ENCODE measurements at regions not wholly inside any gene's neighbourhood (a gene's known extent, or its start where the extent isn't known, plus 50 kb on each side); places are given as distances from the start of the nearest gene placed in this dataset.

- intact Hi-C loops (cut with micrococcal nuclease) = no loop called here
- Mint-ChIP-seq H3K4me3 (no peak overlapping the region), H3K27ac (no peak overlapping the region), H3K9me3 (no peaks in the 10 kb centered on the region), H3K27me3 (ENCODE audit: low read depth in 2 of 2) (peaks cover 9 to 27% of the 10 kb centered on the region in 2 donors), H3K4me1 (no peaks in the 10 kb centered on the region), H3K36me3 (no peaks in the 10 kb centered on the region)
- Histone ChIP-seq H3K9me3 (ENCODE audit: control insufficient read depth, insufficient read depth, low read length) (no peaks in the 10 kb centered on the region), H3K27ac (ENCODE audit: low read length) (no peak overlapping the region), H3K36me3 (ENCODE audit: control insufficient read depth, insufficient read depth, low read length) (no peaks in the 10 kb centered on the region), H3K4me1 (ENCODE audit: control insufficient read depth, insufficient read depth, low read length) (no peaks in the 10 kb centered on the region), H3K4me3 (ENCODE audit: low read length) (no peak overlapping the region), H3K27me3 (ENCODE audit: control insufficient read depth, insufficient read depth, low read length) (no peaks in the 10 kb centered on the region)
- 78% methylated on average over 2 of the region's 2 CpGs for WGBS (ENCODE audit: insufficient coverage)
- DNase-seq = no peak
- no peak for TF ChIP-seq CTCF (IDR thresholded peaks at IDR 0.05)
- no peak for ATAC-seq
Measured at GRCh38 chr11:122521626-122522025, 133.9 kb upstream of the UBASH3B start.

- Histone ChIP-seq H3K4me3 (ENCODE audit: low read length) (no peak overlapping the region), H3K27ac (ENCODE audit: low read length) (no peak overlapping the region), H3K9me3 (ENCODE audit: control insufficient read depth, insufficient read depth, low read length) (no peaks in the 10 kb centered on the region), H3K4me1 (ENCODE audit: control insufficient read depth, insufficient read depth, low read length) (no peaks in the 10 kb centered on the region), H3K27me3 (ENCODE audit: control insufficient read depth, insufficient read depth, low read length) (no peaks in the 10 kb centered on the region), H3K36me3 (ENCODE audit: control insufficient read depth, insufficient read depth, low read length) (no peaks in the 10 kb centered on the region)
- 72% methylated on average over 2 of the region's 4 CpGs for WGBS (ENCODE audit: insufficient coverage)
- intact Hi-C loops (cut with micrococcal nuclease) = no loop called here
- Mint-ChIP-seq H3K4me1 (no peaks in the 10 kb centered on the region), H3K4me3 (no peak overlapping the region), H3K9me3 (no peaks in the 10 kb centered on the region), H3K27ac (no peak overlapping the region), H3K36me3 (no peaks in the 10 kb centered on the region), H3K27me3 (ENCODE audit: low read depth in 2 of 2) (peaks cover 4 to 16% of the 10 kb centered on the region in 2 donors)
- DNase-seq = no peak
- ATAC-seq = no peak
- TF ChIP-seq CTCF (IDR thresholded peaks at IDR 0.05) = no peak
Measured at GRCh38 chr11:122517403-122518379, 137.8 kb upstream of the UBASH3B start.

GRCh38 chr11:122516686-122517085 lies 138.8 kb upstream of the UBASH3B start:
- ATAC-seq = no peak

More at GRCh38 chr11:122516686-122517085, 138.8 kb upstream of the UBASH3B start:
- Mint-ChIP-seq H3K4me1 (no peaks in the 10 kb centered on the region), H3K27ac (no peak overlapping the region), H3K27me3 (ENCODE audit: low read depth in 2 of 2) (peaks cover 4 to 10% of the 10 kb centered on the region in 2 donors), H3K4me3 (no peak overlapping the region), H3K9me3 (no peaks in the 10 kb centered on the region), H3K36me3 (no peaks in the 10 kb centered on the region)
- intact Hi-C loops (cut with micrococcal nuclease) = no loop called here
- 66% methylated on average over 1 of the region's 2 CpGs for WGBS (ENCODE audit: insufficient coverage)
- no peaks in the 10 kb centered on the region for H3K27me3 ChIP-seq (ENCODE audit: control insufficient read depth, insufficient read depth, low read length)
- TF ChIP-seq CTCF (IDR thresholded peaks at IDR 0.05) = no peak
- no peaks in the 10 kb centered on the region for H3K4me1 ChIP-seq (ENCODE audit: control insufficient read depth, insufficient read depth, low read length)
- no peak overlapping the region for H3K27ac ChIP-seq (ENCODE audit: low read length)
- no peaks in the 10 kb centered on the region for H3K36me3 ChIP-seq (ENCODE audit: control insufficient read depth, insufficient read depth, low read length)
- no peaks in the 10 kb centered on the region for H3K9me3 ChIP-seq (ENCODE audit: control insufficient read depth, insufficient read depth, low read length)
- no peak for DNase-seq
- no peak overlapping the region for H3K4me3 ChIP-seq (ENCODE audit: low read length)

Data from natural killer cell (primary cell).